H1 (cell line): ENCODE measurements at regions not wholly inside any gene's neighbourhood (a gene's known extent, or its start where the extent isn't known, plus 50 kb on each side); places are given as distances from the start of the nearest gene placed in this dataset.

ENCODE experiments used
- CTCF ChIA-PET: fragments of 300-600 bp; sonication (Branson Sonifier 250); formaldehyde crosslinking; loops from one replicate; lab custom pipeline; 2021; ENCODE audit not compliant: partially characterized antibody; lab: Charles Lee
- POLR2A ChIA-PET: fragments of 300-600 bp; sonication (Branson Sonifier 250); formaldehyde crosslinking; loops from one replicate; lab custom pipeline; 2021; ENCODE audit warnings: inconsistent platforms; ENCODE audit not compliant: partially characterized antibody; lab: Charles Lee
- DNase-seq, 2 experiments: peaks; one replicate each; pipeline versions ENCODE4 v3.0.0 to v3.0.0-alpha.2; 2010 to 2022; ENCODE audit warnings: low spot score in 2 of 2, low read depth in 1 of 2, mixed read lengths in 1 of 2
- FAIRE-seq: peaks from 2 replicates; lab custom pipeline; 2011; peaks lifted over from hg19 to GRCh38; lab: Jason Lieb, UNC
- H2AFZ ChIP-seq: 2 replicates; pipeline ENCODE4 v1.8.1; 2012; ENCODE audit warnings: low read length, inconsistent platforms
- H2AK5ac ChIP-seq: 2 replicates; pipeline ENCODE4 v1.6.1; 2013; ENCODE audit warnings: low read depth, low read length
- H2BK120ac ChIP-seq: replicated peaks from 2 replicates; pipeline ENCODE3; 2013; ENCODE audit warnings: low read depth, low read length, inconsistent platforms
- H2BK12ac ChIP-seq: 2 replicates; pipeline ENCODE4 v1.6.1; 2013; ENCODE audit warnings: low read depth, low read length
- H2BK15ac ChIP-seq: 2 replicates; pipeline ENCODE4 v1.6.1; 2013; ENCODE audit warnings: low read length
- H2BK20ac ChIP-seq: 2 replicates; pipeline ENCODE4 v1.6.1; 2013; ENCODE audit warnings: low read length
- H2BK5ac ChIP-seq: 2 replicates; pipeline ENCODE4 v1.6.1; 2013; ENCODE audit warnings: low read depth, low read length
- H3K14ac ChIP-seq: 2 replicates; pipeline ENCODE4 v1.6.1; 2013; ENCODE audit warnings: inconsistent platforms; ENCODE audit not compliant: insufficient read length
- H3K18ac ChIP-seq: 2 replicates; pipeline ENCODE4 v1.6.1; 2013; ENCODE audit warnings: low read length; ENCODE audit errors: extremely low read depth
- H3K23ac ChIP-seq: 2 replicates; pipeline ENCODE4 v1.6.1; 2013; ENCODE audit warnings: inconsistent platforms; ENCODE audit not compliant: insufficient read length
- H3K23me2 ChIP-seq: 2 replicates; pipeline ENCODE4 v1.6.1; 2013; ENCODE audit warnings: low read depth, low read length
- H3K27ac ChIP-seq: 2 replicates; pipeline ENCODE4 v1.6.1; 2011; ENCODE audit warnings: low read depth, low read length, inconsistent platforms
- H3K27me3 ChIP-seq, 4 experiments: replicated peaks in 1 of 4; 1 replicate in 1 of 4; 2 replicates in 3 of 4; pipeline versions ENCODE4 v1.6.1 to v1.8.1; 2011 to 2013; ENCODE audit warnings: low read length in 3 of 4, mild to moderate bottlenecking in 3 of 4, inconsistent platforms in 2 of 4, mixed read lengths in 2 of 4, moderate library complexity in 1 of 4; ENCODE audit not compliant: control insufficient read depth in 3 of 4, insufficient read depth in 3 of 4; ENCODE audit errors: extremely low read depth in 1 of 4
- H3K36me3 ChIP-seq, 4 experiments: 2 replicates each; pipeline versions ENCODE4 v1.6.1 to v1.8.1; 2011 to 2013; ENCODE audit warnings: mild to moderate bottlenecking in 4 of 4, low read length in 3 of 4, moderate library complexity in 2 of 4, control low read depth in 1 of 4, inconsistent platforms in 1 of 4; ENCODE audit not compliant: insufficient read depth in 4 of 4, control insufficient read depth in 2 of 4
- H3K4ac ChIP-seq: replicated peaks from 2 replicates; pipeline ENCODE3; 2013; ENCODE audit warnings: low read length, low read depth, mixed read lengths, inconsistent platforms; ENCODE audit not compliant: insufficient read length
- H3K4me1 ChIP-seq, 4 experiments: replicated peaks in 1 of 4; 1 replicate in 1 of 4; 2 replicates in 3 of 4; pipeline versions ENCODE4 v1.6.1 to v1.8.1; 2011 to 2013; ENCODE audit warnings: low read length in 3 of 4, inconsistent platforms in 2 of 4, mixed read lengths in 1 of 4; ENCODE audit not compliant: insufficient read depth in 4 of 4, control insufficient read depth in 3 of 4
- H3K4me2 ChIP-seq, 2 experiments: 2 replicates each; pipeline versions ENCODE4 v1.6.1 to v1.8.1; 2011 to 2013; ENCODE audit warnings: low read depth in 2 of 2, low read length in 2 of 2, control low read depth in 1 of 2, inconsistent platforms in 1 of 2, mild to moderate bottlenecking in 1 of 2; ENCODE audit not compliant: insufficient read depth in 1 of 2
- H3K4me3 ChIP-seq, 4 experiments: fragments of 200-600, 300-600 bp in 1 of 4; sonication (generic), shearing (Covaris generic), sonication (Bioruptor Twin) in 1 of 4; 2 replicates each; pipeline versions ENCODE4 v1.5.1 to v1.8.1; 2011 to 2016; ENCODE audit warnings: low read length in 4 of 4, low read depth in 3 of 4, control low read depth in 2 of 4, inconsistent platforms in 2 of 4, mild to moderate bottlenecking in 2 of 4, mixed read lengths in 1 of 4, moderate library complexity in 1 of 4; ENCODE audit not compliant: insufficient read depth in 2 of 4; ENCODE audit errors: extremely low read depth in 1 of 4
- H3K56ac ChIP-seq: replicated peaks from 2 replicates; pipeline ENCODE3; 2013; ENCODE audit warnings: low read depth, mild to moderate bottlenecking, mixed read lengths, low read length, inconsistent platforms; ENCODE audit not compliant: insufficient read length
- H3K79me1 ChIP-seq: 2 replicates; pipeline ENCODE4 v1.6.1; 2013; ENCODE audit warnings: low read depth, low read length, control low read depth
- H3K79me2 ChIP-seq, 2 experiments: 2 replicates each; pipeline versions ENCODE4 v1.6.1 to v1.8.1; 2012 to 2013; ENCODE audit warnings: low read length in 2 of 2, mild to moderate bottlenecking in 2 of 2, inconsistent platforms in 1 of 2; ENCODE audit not compliant: insufficient read depth in 2 of 2, control insufficient read depth in 1 of 2
- H3K9ac ChIP-seq, 4 experiments: replicated peaks in 1 of 4; 1 replicate in 1 of 4; 2 replicates in 3 of 4; pipeline versions ENCODE4 v1.6.1 to v1.8.1; 2011 to 2013; ENCODE audit warnings: low read depth in 3 of 4, low read length in 3 of 4, control low read depth in 2 of 4, mild to moderate bottlenecking in 2 of 4, moderate library complexity in 2 of 4, inconsistent platforms in 1 of 4; ENCODE audit errors: extremely low read depth in 1 of 4
- H3K9me3 ChIP-seq, 2 experiments: 2 replicates each; pipeline versions ENCODE4 v1.6.1 to v1.8.1; 2012 to 2013; ENCODE audit warnings: mild to moderate bottlenecking in 2 of 2, moderate library complexity in 2 of 2, control low read depth in 1 of 2, inconsistent platforms in 1 of 2, low read depth in 1 of 2, low read length in 1 of 2, mixed read lengths in 1 of 2; ENCODE audit not compliant: insufficient read depth in 2 of 2
- H4K20me1 ChIP-seq, 2 experiments: replicated peaks in 1 of 2; 2 replicates each; pipeline versions ENCODE3 to v1.8.1; 2011 to 2013; ENCODE audit warnings: inconsistent platforms in 2 of 2, low read length in 2 of 2, mild to moderate bottlenecking in 1 of 2; ENCODE audit not compliant: insufficient read depth in 2 of 2, control insufficient read depth in 1 of 2
- H4K5ac ChIP-seq: 2 replicates; pipeline ENCODE4 v1.6.1; 2013; ENCODE audit warnings: low read length, low read depth, mixed read lengths, inconsistent platforms; ENCODE audit not compliant: insufficient read length
- H4K8ac ChIP-seq: 2 replicates; pipeline ENCODE4 v1.8.0; 2013; ENCODE audit warnings: mild to moderate bottlenecking, moderate library complexity, low read length, inconsistent platforms; ENCODE audit not compliant: insufficient read depth; ENCODE audit errors: extremely low read depth
- H4K91ac ChIP-seq: replicated peaks from 2 replicates; pipeline ENCODE3; 2013; ENCODE audit warnings: low read length, mixed read lengths, inconsistent platforms; ENCODE audit not compliant: insufficient read length
- ASH2L ChIP-seq: fragments of 200-600, 300-600 bp; sonication (generic); IDR thresholded peaks from one replicate; pipeline ENCODE4 v1.7.1; 2017; ENCODE audit warnings: low read length
- CEBPB ChIP-seq: IDR thresholded peaks from 2 replicates; pipeline ENCODE4 v1.6.1; 2012; ENCODE audit warnings: low read depth, low read length
- EP300 ChIP-seq, 2 experiments: IDR thresholded peaks; 1 replicate in 1 of 2; 2 replicates in 1 of 2; pipeline ENCODE4 v1.6.1; 2011 to 2012; ENCODE audit warnings: low read depth in 2 of 2, low read length in 2 of 2, mild to moderate bottlenecking in 2 of 2, borderline replicate concordance in 1 of 2, inconsistent platforms in 1 of 2, moderate library complexity in 1 of 2
- RAD21 ChIP-seq, 2 experiments: IDR thresholded peaks in 1 of 2; conservative IDR thresholded peaks in 1 of 2; 2 replicates each; pipeline ENCODE4 v1.6.1; 2011; ENCODE audit warnings: low read depth in 2 of 2, low read length in 2 of 2, improper control_type of control experiment in 1 of 2, inconsistent platforms in 1 of 2, mild to moderate bottlenecking in 1 of 2, moderate library complexity in 1 of 2
- SP2 ChIP-seq: IDR thresholded peaks from 2 replicates; pipeline ENCODE4 v1.6.1; 2012; ENCODE audit warnings: mild to moderate bottlenecking, low read length, inconsistent platforms
- TAF1 ChIP-seq: IDR thresholded peaks from 2 replicates; pipeline ENCODE4 v1.6.1; 2011; ENCODE audit warnings: mild to moderate bottlenecking, low read depth, low read length
- WGBS, 2 experiments: shearing (Covaris generic) in 1 of 2; methylation state at CpG; one replicate each; pipeline versions ENCODE4 v1.1.6 to v1.1.7; 2013 to 2015; ENCODE audit warnings: low lambda C conversion rate in 2 of 2, mixed read lengths in 2 of 2, inconsistent platforms in 1 of 2, low coverage in 1 of 2, missing lambda C conversion rate in 1 of 2; ENCODE audit not compliant: insufficient replicate concordance in 2 of 2, insufficient coverage in 1 of 2, insufficient read length in 1 of 2; ENCODE audit errors: extremely low coverage in 1 of 2, missing lambda C conversion rate in 1 of 2; 5-methylcytosine and 5-hydroxymethylcytosine counted together

DNA sequence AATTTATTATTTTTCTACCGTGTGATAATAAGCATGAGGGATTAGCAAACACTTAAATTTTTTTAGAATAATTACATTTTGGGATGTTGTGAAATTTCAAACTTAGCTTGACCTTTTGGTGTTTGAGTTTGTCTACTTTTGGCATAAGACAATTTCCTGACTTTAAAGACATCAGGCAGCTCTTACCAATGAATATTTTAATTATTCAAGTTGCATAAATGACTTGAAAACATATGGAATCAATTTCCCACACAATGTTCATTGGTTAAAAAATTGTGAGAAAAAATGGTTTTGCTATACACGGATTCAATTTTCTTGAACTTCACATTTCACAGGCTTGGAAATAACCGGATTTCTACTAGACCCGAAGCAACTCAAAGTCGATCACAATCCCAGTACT is 243.4 kb downstream of the IKZF2 start:
- Histone ChIP-seq H4K91ac (no peak overlapping the region), H3K56ac (no peak overlapping the region), H3K4ac (no peak overlapping the region), H4K20me1 (no peaks in the 10 kb centered on the region), H3K4me2 (no peak overlapping the region), H2BK15ac (no peak overlapping the region), H3K27me3 (no peaks in the 10 kb centered on the region), H2AFZ (no peak overlapping the region), H3K4me3 (no peak overlapping the region), H2BK5ac (no peak overlapping the region), H3K23me2 (no peaks in the 10 kb centered on the region), H3K18ac (no peak overlapping the region), H2BK12ac (no peak overlapping the region), H3K23ac (no peak overlapping the region), H3K4me1 (no peaks in the 10 kb centered on the region), H4K8ac (no peak overlapping the region), H2BK20ac (no peak overlapping the region), H3K79me2 (no peaks in the 10 kb centered on the region), H2AK5ac (no peak overlapping the region), H3K9ac (no peak overlapping the region), H3K27ac (no peak overlapping the region), H3K79me1 (no peaks in the 10 kb centered on the region), H2BK120ac (no peak overlapping the region), H3K9me3 (no peaks in the 10 kb centered on the region), H3K14ac (no peak overlapping the region), H3K36me3 (no peaks in the 10 kb centered on the region), H4K5ac (no peak overlapping the region)
- WGBS, 2 experiments: 94% methylated on average over 5 of the region's 5 CpGs; no CpG with 5 or more reads in 1 of the 2 experiments
- no peak for DNase-seq
- CTCF ChIA-PET: no interaction called here
- POLR2A ChIA-PET: no interaction called here
- no peak for FAIRE-seq
- TF ChIP-seq TAF1: no peak
- no peak for TF ChIP-seq ASH2L
- no peak for TF ChIP-seq EP300 (IDR thresholded peaks at IDR 0.05; ENCODE audit: borderline replicate concordance in 1 of 2, low read depth in 2 of 2, low read length in 2 of 2)
- no peak for TF ChIP-seq SP2
- no peak for TF ChIP-seq CEBPB
- TF ChIP-seq RAD21 (IDR thresholded peaks at IDR 0.05 in 1 of 2, conservative IDR thresholded peaks at IDR 0.05 in 1 of 2; ENCODE audit: low read depth in 2 of 2, low read length in 2 of 2): no peak
